HG03442 (cell line): ENCODE measurements at regions not wholly inside any gene's neighbourhood (a gene's known extent, or its start where the extent isn't known, plus 50 kb on each side); places are given as distances from the start of the nearest gene placed in this dataset.

Experiments
- ATAC-seq: cut with Tn5 transposase; IDR thresholded peaks from one replicate; pipeline ENCODE4 v1.9.1; 2021; ENCODE audit warnings: mild to moderate bottlenecking, moderate library complexity; ENCODE audit not compliant: unreplicated experiment

GRCh38 chrX:16487620-16488385 lies 162.2 kb upstream of the S100G start:
- no peak for ATAC-seq

DNA sequence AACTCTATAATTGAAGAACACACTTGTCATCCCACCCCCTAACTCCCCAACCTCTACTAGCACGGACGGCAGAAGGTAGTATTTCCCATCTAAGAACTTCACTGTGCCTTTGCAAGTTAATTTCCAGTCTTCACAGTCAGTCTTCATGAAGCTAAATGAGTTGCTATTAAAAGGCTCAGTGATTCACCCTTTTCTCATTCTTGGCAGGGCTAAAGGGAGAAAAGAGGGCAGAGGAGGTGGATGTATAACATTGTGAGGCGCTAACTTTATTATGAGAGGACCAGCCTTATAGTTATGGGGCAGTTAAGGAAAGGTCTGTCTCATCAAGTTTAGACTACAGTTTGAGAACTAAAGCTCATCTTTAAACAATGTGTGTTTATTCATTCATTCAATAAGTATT lies 161.0 kb upstream of the S100G start:
- no peak for ATAC-seq

DNA sequence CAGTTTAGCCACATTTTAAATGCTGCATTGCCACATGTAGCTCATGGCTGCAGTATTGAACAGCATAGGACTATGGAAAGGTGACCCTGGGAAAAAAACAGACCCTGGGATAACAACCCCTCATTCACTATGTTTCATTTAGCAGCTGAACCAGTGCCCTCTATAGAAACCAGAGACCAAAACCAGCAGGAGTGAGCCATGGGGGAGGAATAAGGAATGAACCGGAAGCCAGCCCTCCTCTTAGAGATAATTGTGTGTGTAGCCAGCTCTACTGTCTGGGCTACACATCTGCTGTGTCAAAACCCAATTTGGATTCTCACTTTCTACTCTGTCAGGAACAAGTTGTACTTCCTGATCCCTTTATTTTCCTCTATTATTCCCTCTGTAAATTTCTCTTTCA lies 158.5 kb upstream of the S100G start:
- ATAC-seq: no peak

GRCh38 chrX:16496175-16496574 lies 153.8 kb upstream of the S100G start:
- ATAC-seq: no peak

DNA sequence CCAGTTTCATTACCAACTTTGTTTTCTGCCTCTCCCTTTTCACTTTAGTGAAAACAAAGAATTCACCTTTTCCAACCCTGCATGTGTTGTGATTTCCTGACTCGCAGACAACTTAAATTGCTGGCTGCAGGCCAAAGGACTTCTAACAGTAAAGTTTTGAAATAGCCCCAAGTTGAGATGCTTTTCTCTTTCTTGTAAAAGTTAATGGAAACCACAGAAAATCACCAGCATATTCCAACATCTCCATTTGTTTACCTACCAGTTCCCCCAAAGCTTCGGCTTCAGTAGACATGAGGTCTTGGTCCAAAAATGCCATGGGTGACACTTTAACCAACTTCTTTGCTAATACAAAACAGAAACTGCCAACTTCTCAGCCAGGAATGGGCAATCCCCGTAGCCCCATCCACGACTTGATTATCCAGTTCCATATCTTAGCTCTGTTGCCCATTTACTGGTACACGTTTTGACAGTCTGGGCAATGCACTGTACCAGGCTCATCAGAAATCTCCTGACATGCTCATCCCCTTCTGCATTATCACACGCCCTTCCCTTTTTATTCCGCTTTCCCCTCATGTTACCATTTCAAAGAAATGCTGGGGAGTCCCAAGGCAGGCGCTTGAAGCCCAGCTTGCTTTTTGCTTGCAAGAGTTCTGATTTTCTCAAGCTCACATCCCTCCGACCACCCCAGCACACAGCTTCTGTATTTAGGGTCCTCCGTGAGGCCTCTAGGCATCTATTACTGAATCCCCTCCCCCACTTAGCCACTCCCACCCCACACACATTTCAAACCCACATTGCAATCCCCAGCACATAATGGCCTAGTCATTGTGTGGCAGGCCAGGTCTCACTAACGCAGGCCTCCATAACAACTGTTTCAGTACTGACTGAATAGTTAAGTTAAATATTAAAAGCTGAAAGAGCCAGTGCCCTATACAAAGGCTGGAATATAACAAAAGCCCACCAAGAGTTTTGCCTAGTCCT lies 137.9 kb upstream of the S100G start:
- ATAC-seq: no peak

DNA sequence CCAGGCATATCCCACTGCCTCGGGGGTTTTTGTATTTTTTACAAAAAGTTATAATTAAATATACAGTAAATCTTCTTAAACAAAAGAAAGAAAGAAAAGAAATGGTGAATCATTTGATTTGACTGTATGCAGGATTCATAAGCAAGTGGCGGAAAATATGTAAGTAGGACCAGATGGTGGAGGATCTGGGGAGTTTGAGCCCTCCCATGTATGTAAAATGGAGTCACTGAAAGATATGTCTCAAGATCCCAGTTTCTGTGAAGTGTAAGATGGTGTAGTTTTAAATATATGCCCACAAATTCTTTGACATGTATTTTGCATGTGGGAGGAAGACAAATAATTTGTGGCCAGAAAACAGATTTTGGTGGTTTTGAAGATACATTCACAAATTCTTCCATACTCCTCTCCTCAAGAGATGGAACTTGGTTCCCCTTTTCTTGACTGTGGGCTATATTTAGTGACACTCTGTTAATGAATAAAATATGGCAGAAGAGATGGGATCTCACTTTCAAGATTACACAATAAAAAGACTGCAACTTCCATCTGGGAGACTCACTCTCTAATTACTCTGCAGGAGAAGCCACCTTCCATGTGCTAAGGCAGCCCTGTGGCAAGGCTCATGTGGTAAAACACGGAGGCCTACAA lies 133.6 kb upstream of the S100G start:
- no peak for ATAC-seq

DNA sequence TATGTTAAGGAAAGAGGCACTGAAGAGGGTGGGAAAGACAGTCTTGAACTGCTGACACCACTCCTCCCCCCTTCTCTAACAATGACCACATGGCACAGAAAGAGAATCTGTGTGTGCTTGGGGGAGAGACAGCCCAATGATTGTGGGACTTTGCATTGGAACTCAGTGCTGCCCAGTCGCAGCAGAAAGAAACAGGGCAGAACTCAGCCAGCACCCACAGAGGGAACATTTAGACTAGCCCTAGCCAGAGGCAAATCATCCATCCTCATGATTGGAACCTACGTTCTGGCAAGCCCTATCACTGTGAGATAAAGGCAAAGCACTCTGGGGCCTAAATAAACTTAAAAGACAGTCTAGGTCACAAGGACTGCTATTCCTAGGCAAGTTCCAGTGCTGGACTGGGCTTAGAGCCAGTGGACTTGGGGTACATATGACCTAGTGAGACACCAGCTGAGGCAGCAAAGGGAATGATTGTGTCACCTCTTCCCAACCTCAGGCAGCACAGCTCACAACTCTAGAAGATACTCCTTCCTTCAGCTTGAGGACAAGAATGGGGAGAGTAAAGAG lies 132.8 kb upstream of the S100G start:
- ATAC-seq: no peak

DNA sequence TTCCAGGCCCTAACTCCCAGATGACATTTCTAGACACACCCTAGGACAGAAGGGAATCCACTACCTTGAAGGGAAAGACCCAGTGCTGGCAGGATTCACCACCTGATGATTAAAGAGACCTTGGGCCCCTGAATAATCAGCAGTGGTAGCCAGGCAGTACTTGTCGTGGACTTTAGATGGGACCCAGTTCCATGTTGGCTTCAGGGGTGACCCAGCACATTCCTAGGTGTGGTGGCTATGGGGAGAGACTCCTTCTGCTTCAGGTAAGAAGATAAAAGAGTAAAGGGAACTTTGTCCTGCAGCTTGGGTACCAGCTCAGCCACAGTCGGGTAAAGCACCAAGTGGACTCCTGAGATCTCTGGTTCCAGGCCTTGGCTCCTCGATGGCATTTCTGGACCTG lies 131.8 kb upstream of the S100G start:
- no peak for ATAC-seq

DNA sequence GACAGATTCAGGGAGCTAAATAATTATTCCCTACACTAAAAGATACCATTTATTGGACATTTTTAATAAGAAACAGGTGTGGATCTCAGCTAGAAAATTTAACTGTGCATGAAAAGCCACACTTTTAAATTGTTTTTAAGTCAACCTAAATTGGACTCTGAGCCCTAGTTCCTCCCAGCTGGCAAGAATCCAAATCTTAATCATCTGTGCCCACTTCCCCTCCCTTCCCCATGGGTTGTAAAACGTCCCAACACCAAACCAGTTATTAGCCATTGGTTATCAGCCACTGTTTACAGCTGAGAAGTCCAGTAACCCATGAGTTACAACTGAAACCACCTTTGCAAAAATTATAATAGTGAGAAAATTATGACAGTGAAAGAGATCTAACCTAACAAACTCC lies 125.6 kb upstream of the S100G start:
- ATAC-seq: no peak

- no peak for ATAC-seq
Measured at GRCh38 chrX:16526003-16526402, 124.0 kb upstream of the S100G start.

GRCh38 chrX:16528620-16529019 lies 121.3 kb upstream of the S100G start:
- no peak for ATAC-seq
